Stimulated activated CD4-positive, alpha-beta T cell treated with anti-CD3 and anti-CD28 coated beads, Interleukin-1b, Interleukin-23, amount 100 ng/mL, for 48 hours (primary cell): ENCODE measurements at regions not wholly inside any gene's neighbourhood (a gene's known extent, or its start where the extent isn't known, plus 50 kb on each side); places are given as distances from the start of the nearest gene placed in this dataset.

ENCODE experiments used
- DNase-seq: peaks from one replicate; pipeline ENCODE4 v3.0.0-alpha.2; 2020

- no peak for DNase-seq
Observed at GRCh38 chr13:73417012-73417615, 358.3 kb downstream of the KLF5 start.

GRCh38 chr13:73416093-73416492 is 357.3 kb downstream of the KLF5 start:
- no peak for DNase-seq

GRCh38 chr13:73413656-73414055 is 354.9 kb downstream of the KLF5 start:
- no peak for DNase-seq

- no peak for DNase-seq
Observed at GRCh38 chr13:73412933-73413332, 354.1 kb downstream of the KLF5 start.

GRCh38 chr13:73411067-73411809 is 352.4 kb downstream of the KLF5 start:
- DNase-seq, result no peak

- DNase-seq, result no peak
Observed at GRCh38 chr13:73406454-73406853, 347.6 kb downstream of the KLF5 start.

- no peak for DNase-seq
Observed at GRCh38 chr13:73404581-73404980, 345.8 kb downstream of the KLF5 start.

GRCh38 chr13:73403355-73404120 is 344.7 kb downstream of the KLF5 start:
- DNase-seq, result no peak

GRCh38 chr13:73401769-73402168 is 343.0 kb downstream of the KLF5 start:
- no peak for DNase-seq

- no peak for DNase-seq
Observed at GRCh38 chr13:73399347-73400216, 340.8 kb downstream of the KLF5 start.

- DNase-seq, result no peak
Observed at GRCh38 chr13:73397496-73398305, 338.9 kb downstream of the KLF5 start.

GRCh38 chr13:73394066-73394465 is 335.3 kb downstream of the KLF5 start:
- no peak for DNase-seq

GRCh38 chr13:73390100-73390499 is 331.3 kb downstream of the KLF5 start:
- no peak for DNase-seq

GRCh38 chr13:73388586-73388985 is 329.8 kb downstream of the KLF5 start:
- DNase-seq, result no peak

- no peak for DNase-seq
Observed at GRCh38 chr13:73387318-73387717, 328.5 kb downstream of the KLF5 start.

- DNase-seq, result no peak
Observed at GRCh38 chr13:73385848-73386247, 327.0 kb downstream of the KLF5 start.

GRCh38 chr13:73372666-73373627 is 314.1 kb downstream of the KLF5 start:
- no peak for DNase-seq

GRCh38 chr13:73370066-73370465 is 311.3 kb downstream of the KLF5 start:
- DNase-seq, result no peak

- DNase-seq, result no peak
Observed at GRCh38 chr13:73369095-73369494, 310.3 kb downstream of the KLF5 start.

GRCh38 chr13:73368608-73369007 is 309.8 kb downstream of the KLF5 start:
- no peak for DNase-seq

GRCh38 chr13:73367886-73368285 is 309.1 kb downstream of the KLF5 start:
- no peak for DNase-seq
